EL (cell line): ENCODE measurements at regions not wholly inside any gene's neighbourhood (a gene's known extent, or its start where the extent isn't known, plus 50 kb on each side); places are given as distances from the start of the nearest gene placed in this dataset.
A peak's percentile ranks its signal among the peaks of the same experiment; 100 is the strongest.
"Not testable (repeated sequence)": the region's sequence is repeated elsewhere in the genome, so short reads cannot be mapped to it uniquely, and the experiment has no call there.

Source experiments
- DNase-seq: peaks from one replicate; pipeline ENCODE4 v3.0.0-alpha.2; 2016

DNA sequence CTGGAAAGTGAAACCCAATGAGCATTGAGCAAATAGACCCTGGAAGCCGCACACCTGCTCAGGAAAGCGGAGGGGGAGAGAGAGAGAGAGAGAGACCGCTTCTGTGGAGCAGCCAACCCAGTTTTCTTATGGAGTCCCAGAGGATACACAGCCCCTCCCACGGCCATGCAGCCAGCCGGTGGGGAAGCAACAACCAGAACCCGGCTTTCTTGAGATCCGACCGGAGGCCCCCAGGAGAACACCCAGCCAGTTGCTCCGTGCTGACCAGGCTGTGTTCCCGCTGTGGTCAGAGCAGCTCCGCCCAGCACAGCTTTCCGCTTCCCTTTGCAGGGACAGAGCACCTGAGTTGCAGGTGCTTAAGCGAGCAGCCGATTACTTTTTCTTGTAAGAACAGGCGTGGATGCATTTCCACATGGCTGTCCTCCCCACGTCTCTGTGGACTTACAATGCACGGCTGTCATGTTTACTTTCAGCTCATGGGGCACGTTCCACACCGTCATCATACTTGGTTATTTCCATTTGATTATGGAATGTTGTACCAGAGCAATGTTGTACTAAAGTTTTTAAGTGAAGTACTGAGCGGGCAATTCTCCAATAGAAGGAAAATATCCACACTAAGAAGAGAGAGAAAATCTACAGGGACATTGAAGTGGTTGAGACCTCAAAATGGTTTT lies 381.9 kb downstream of the THBS2 start:
- no peak for DNase-seq

GRCh38 chr6:168870982-168871381 lies 382.7 kb downstream of the THBS2 start:
- DNase-seq: no peak

DNA sequence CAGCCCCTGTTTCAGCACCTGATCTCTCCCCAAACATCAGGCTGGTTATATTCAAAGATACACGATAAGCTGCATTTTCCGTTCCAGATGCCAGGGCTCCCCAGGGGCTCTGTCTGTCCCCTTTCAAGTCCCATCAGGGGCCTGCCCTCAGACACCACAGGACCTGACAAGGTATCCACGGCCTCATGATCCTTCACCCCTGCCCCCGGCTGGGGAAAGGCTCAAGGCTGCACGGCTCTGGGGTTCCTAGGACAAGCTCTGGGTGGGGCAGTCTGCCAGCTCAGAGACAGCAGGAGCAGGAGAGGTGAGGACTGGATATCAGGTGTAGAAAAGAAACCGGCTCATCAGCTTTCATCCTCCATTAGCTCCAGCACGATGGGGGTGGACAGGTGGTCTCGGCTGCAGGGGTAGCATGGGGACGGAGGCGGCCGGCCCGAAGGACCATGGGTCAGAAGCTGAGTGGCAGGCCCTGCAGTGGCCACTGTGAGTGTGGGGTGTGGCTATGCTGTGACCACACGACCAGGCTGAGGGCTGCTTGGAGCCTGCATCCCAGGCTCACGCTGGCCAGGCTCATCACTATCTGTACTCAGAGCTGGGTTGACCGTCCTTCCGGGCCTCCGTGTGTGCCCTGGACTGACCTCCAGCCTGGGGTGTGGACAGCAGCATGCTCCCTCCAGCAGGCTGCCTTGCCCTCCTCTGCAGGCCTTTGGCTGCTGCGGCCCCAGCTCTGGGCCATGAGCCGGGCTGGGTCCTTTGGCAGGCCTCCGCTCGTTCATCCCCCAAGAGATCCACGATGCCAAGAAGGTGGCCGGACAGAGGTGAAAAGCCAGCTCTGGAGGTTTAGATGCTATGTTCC lies 386.2 kb downstream of the THBS2 start:
- no peak for DNase-seq

- DNase-seq: no peak
Measured at GRCh38 chr6:168866534-168866933, 387.1 kb downstream of the THBS2 start.

- DNase-seq: no peak
Measured at GRCh38 chr6:168865522-168865921, 388.1 kb downstream of the THBS2 start.

DNA sequence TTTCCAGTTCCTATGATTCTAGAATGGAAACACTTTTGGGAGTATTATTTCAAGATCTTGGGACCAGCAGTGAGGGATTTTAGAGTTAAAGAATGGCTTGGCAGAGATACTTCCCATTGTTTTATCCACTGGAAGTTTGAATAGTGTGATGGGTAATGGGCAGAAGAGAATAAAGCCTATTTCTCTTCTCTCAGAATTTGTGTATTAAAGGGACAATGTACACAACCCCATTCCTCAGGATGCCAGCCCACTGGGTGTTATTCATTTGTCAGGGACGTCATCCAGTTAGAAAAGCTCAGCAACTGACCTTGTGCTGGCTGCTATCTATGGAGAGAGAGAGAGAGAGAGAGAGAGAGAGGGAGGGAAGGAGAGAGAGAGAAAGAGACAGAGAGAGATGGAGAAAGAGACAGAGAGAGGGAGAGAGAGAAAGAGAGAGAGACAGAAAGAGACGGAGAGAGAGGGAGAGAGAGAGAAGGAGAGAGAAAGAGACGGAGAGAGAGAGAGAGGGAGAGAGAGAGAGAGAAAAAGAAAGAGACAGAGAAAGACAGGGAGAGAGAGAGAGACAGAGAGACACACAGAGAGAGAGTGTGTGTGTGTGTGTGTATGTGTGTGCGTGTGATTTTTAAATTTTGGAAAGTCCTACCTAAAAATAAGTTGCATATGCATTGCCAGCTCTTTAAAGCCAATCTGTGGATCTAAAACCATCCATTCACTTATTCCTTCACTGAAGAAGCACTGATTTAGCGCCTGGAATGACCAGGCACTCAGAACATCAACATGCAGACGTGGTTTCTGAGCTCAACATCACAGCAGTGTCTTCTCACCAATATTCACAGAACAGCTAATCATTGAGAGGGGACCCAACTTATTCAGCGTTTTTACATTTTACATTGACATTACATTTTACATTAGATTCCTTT lies 388.8 kb downstream of the THBS2 start:
- DNase-seq: no peak

DNA sequence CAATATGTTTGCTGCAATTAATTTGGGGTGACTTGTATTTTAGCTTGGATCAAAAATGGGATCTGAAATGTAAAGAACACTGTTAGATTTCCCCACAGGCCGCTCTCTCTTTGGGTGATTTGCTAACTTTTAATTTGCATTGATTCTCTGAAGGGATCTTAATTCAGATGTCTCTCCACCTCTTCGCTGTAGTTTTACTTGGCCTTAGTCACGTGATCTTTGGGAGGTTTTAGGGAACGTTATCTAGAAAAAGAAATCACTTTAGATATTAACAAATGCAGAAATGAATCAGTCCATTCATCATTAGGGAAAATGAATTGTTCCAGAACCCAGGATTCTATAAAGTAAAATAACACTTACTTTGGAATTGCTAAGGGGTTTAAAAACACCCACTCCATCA lies 390.2 kb downstream of the THBS2 start:
- no peak for DNase-seq

- no peak for DNase-seq
Measured at GRCh38 chr6:168862346-168862980, 391.2 kb downstream of the THBS2 start.

- no peak for DNase-seq
Measured at GRCh38 chr6:168860987-168861386, 392.7 kb downstream of the THBS2 start.

- no peak for DNase-seq
Measured at GRCh38 chr6:168860341-168860740, 393.3 kb downstream of the THBS2 start.

DNA sequence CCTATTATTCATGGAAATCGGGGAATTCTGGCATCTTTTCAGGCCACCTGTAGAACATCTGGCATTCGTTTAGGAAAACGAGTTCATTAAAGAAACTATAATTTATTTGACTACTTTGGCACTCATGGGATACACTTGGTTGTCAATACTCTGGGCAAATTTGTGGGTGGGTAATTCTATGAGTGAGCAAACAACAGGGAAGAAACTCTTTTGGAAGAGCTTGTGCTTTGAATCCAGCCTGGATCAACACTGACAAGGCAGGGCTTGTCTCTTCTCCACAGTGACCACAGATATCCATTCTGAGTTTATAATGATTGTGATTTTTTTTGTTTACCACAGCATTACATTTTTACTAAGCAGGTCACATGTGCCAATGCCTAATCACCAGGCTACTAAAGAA lies 394.7 kb downstream of the THBS2 start:
- no peak for DNase-seq

DNA sequence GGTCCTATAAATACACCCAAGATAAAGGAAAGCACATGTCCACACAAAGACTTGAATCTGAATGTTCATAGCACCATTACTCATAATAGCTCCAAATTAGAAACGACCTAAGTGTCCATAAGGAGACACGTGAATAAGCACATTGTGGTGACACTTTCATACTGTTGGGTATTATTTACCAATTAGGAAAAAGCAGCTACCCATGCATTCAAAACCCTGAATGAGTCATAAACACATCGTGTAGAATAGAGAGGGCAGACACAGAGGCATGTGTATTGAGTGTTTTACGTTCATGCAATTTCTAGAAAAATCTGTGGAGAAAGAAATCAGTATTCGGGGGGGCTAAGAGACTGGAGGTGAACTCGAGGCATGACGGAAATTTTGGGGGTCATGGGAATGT lies 396.7 kb downstream of the THBS2 start:
- DNase-seq: no peak

- peak; percentile 16 for DNase-seq
Measured at GRCh38 chr6:168852376-168852884, 401.2 kb downstream of the THBS2 start.

DNA sequence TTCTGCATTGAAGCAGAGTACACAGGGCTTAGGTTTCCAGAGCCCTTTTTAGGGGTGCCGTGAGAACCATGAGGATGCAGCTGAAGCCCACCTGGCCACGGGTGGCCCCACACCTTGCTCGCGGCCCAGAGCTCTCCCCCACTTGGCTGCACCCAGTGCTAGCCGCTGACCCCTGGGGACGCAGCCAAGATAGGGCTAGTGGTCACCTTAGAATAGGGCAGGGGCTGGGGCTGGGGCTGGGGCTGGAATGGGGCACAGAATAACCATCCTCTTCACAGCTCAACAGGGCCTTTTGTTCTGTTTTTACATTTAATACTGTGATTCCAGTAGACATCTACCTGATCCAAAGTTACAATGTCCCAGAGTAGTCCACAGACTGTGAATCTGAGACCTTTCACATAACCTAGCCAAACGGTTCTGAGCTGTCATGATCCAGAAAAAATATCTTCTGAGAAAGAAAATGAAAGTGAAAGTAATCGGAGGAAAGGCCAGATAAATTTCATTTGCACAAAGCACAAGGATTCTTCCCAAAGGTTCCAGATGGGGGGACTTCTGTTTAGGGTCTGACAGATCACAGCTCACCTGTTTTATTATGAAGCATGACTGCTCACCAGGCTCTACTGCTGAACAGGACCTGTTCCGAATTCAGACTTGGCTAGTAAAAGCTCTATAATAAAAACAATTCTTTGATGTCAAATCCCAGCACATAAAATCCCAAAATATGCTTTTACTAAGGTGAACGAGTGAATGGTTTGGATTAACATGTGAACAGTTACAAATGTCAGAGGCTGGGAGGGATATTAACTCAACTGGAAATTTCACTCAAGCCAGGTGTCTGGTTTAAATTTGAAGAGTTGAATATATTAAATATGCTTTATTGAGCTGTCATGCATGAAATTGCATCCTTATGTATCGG lies 401.9 kb downstream of the THBS2 start:
- DNase-seq: peak; percentile 28

DNA sequence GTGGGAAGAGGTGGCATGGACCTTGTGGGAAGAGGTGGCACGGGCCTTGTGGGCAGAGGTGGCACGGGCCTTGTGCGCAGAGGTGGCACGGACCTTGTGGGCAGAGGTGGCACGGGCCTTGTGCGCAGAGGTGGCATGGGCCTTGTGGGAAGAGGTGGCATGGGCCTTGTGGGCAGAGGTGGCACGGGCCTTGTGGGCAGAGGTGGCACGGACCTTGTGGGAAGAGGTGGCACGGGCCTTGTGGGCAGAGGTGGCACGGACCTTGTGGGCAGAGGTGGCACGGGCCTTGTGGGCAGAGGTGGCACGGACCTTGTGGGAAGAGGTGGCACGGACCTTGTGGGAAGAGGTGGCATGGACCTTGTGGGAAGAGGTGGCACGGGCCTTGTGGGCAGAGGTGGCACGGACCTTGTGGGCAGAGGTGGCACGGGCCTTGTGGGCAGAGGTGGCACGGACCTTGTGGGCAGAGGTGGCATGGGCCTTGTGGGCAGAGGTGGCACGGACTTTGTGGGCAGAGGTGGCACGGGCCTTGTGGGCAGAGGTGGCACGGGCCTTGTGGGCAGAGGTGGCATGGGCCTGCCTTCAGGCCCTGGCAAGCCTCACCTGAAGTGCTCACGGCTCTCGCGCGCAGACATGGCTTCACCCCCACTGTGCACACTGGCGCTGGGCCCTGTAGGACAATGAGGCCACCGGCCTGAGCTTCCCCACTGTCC lies 403.5 kb downstream of the THBS2 start:
- not testable (repeated sequence) for DNase-seq

GRCh38 chr6:168849459-168849858 lies 404.2 kb downstream of the THBS2 start:
- no peak for DNase-seq

DNA sequence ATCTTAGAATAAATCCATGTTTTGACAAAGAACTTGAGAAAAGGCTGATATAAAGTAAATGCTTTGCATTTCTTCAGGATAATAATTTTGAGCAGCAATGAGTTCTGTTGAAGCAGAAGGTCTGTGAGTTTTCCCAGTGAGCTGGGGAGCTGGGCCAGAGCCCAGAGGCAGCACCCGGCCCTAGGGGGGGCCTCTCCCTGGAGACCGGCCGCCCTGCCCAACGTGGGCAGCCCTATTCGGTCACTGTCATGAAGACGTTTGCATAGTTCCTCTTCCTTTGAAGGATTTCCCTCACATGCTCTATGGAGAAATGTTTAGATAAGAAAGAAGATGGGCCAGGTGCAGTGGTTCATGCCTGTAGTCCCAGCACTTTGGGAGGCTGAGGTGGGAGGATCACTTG lies 404.8 kb downstream of the THBS2 start:
- DNase-seq: no peak

DNA sequence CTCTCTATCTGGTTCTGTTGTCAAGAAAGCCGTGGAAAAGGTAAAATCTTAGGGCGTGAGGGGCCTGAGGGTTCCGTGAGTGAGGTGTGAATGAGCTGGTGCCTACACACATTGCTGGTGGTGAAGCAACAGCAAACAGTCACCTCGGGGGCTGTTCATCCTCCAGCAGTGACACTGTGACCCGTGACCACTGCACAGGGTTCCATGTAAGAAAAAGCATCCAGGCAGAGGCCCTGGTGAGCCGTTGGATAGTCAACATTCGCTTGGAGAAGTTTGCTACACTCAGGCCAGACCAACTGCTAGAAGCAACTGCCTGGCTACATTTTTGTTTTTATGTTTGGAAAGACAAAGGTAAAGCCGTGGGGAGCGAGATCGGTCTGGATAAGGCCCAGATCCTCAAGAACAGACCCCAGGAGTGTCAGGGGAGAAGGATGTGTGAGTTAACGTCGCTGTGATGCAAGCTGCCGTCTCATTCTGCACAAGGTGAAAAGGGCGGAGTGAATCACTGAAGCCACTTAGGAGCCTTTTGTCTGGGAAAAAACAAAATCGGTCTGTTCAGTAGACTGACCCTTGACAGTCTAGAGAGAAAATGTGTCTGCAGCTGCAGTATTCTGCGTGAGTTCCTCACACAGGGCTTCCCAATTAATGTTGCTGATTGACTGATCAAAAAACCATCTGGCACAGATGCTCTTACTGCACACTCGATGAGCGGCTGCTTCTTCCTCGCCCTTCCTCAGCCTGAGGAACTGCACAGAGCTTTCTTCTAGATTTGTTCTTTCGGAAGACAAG lies 404.0 kb downstream of the SMOC2 start:
- DNase-seq: no peak

GRCh38 chr6:168842632-168843212 lies 401.7 kb downstream of the SMOC2 start:
- DNase-seq: not testable (repeated sequence)
